Activated naive CD4-positive, alpha-beta T cell treated with anti-CD3 and anti-CD28 coated beads, Interleukin-2, amount 10 ng/mL, durations not matched to agents 7 days and 5 days (primary cell): ENCODE measurements at regions not wholly inside any gene's neighbourhood (a gene's known extent, or its start where the extent isn't known, plus 50 kb on each side); places are given as distances from the start of the nearest gene placed in this dataset.

Experiments used
- CTCF ChIA-PET: fragments of 350-600 bp; sonication (Branson Sonifier 250); formaldehyde crosslinking; loops from one replicate; lab custom pipeline; 2021; ENCODE audit warnings: antibody characterized with exemption; lab: Charles Lee
- DNase-seq: peaks from one replicate; pipeline ENCODE4 v3.0.0-alpha.2; 2020
- H3K27ac Mint-ChIP-seq: one replicate; pipeline ENCODE4 v1.8.0; 2021; ENCODE audit warnings: mild to moderate bottlenecking, moderate library complexity, mixed read lengths
- H3K27me3 Mint-ChIP-seq: one replicate; pipeline ENCODE4 v1.8.0; 2021; ENCODE audit warnings: mild to moderate bottlenecking, mixed read lengths
- H3K36me3 Mint-ChIP-seq: one replicate; pipeline ENCODE4 v1.8.0; 2021; ENCODE audit warnings: mixed read lengths
- H3K4me1 Mint-ChIP-seq: one replicate; pipeline ENCODE4 v1.8.0; 2021; ENCODE audit warnings: mixed read lengths
- H3K4me3 Mint-ChIP-seq: one replicate; pipeline ENCODE4 v1.8.0; 2021; ENCODE audit warnings: mild to moderate bottlenecking, moderate library complexity, mixed read lengths
- H3K9me3 Mint-ChIP-seq: one replicate; pipeline ENCODE4 v1.8.0; 2021; ENCODE audit warnings: mixed read lengths

DNA sequence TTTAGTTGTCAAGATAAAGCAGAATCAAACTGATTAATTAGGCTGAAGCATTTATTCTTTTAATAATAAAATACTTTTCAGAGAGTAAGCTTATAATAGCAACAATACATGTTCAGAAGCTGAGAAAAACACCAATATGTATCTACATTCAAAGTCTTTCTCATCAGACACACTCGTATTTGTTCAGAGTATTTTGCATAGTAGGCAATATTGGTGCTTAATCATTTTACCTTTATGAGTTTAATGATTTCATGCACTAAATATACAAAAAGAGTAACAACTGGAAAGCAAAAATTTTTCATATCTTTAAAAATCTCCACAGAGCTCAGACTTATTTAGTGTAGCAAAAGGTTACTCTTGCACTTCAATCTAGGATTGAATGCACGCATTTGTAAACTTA is 313.9 kb downstream of the ZEB2 start:
- Mint-ChIP-seq H3K27ac (no peak overlapping the region), H3K36me3 (no peaks in the 10 kb centered on the region), H3K4me1 (no peaks in the 10 kb centered on the region), H3K9me3 (peaks cover 2% of the 10 kb centered on the region), H3K4me3 (no peak overlapping the region), H3K27me3 (no peaks in the 10 kb centered on the region)
- CTCF ChIA-PET: no interaction called here
- no peak for DNase-seq

DNA sequence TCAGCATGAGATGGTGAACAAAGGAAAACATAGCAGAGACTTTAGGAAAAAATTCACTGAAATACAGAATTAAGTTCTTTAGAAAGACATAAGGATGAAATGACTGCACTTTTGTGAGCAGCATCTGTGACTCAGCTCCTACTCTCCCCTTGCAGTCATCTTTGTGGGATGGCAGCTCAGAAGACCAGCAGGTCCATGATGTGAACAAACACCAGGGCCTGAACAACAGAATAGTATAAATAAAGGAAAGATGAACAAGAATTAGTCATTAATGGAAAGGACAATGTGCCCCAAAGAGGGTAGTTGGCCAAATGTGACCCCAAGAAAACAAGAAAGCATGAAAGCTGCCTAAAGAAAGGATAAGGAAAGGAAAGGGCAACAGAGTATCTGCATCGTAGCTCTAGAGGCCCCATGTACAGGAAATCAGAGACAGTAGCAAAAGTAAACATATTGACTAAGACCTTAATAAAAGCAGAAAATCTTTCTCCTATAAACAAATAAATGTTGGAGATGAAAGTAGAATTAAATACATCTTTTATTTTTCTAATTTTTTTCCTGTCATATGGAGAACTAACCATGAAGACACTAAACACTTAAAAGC is 318.0 kb downstream of the ZEB2 start:
- Mint-ChIP-seq H3K9me3 (peaks cover 2% of the 10 kb centered on the region), H3K36me3 (no peaks in the 10 kb centered on the region), H3K27me3 (no peaks in the 10 kb centered on the region), H3K4me1 (peaks cover 9% of the 10 kb centered on the region), H3K27ac (no peak overlapping the region), H3K4me3 (no peak overlapping the region)
- CTCF ChIA-PET: no interaction called here
- no peak for DNase-seq

DNA sequence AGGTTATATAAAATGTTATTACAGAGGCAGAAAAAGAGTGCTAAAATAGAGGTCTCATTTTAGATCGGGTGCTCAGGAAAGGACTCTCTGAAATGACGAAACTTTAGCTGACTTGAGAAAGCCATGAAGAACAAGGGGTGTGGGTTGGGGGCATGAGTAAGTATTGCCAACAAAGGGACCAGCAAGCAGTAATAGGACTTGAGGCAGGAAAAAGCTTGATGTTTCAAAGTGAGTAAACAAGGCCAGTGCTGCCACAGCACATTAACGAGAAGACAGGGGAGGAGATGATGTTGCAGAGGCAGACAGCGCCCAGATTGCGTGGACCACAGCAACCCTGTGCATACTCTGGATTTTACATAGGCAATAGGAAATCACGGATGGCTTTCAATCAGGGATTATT is 318.8 kb downstream of the ZEB2 start:
- no peak overlapping the region for H3K27ac Mint-ChIP-seq
- H3K4me3 Mint-ChIP-seq: no peak overlapping the region
- H3K27me3 Mint-ChIP-seq: no peaks in the 10 kb centered on the region
- peaks cover 9% of the 10 kb centered on the region for H3K4me1 Mint-ChIP-seq
- no peak for DNase-seq
- peaks cover 2% of the 10 kb centered on the region for H3K9me3 Mint-ChIP-seq
- CTCF ChIA-PET: interaction anchor here (0.9 to 1.0 kb wide), 2 partner anchors 10 to 17 kb away, joined by 3 read pairs; no protein-coding TSS in a partner anchor
- no peaks in the 10 kb centered on the region for H3K36me3 Mint-ChIP-seq

DNA sequence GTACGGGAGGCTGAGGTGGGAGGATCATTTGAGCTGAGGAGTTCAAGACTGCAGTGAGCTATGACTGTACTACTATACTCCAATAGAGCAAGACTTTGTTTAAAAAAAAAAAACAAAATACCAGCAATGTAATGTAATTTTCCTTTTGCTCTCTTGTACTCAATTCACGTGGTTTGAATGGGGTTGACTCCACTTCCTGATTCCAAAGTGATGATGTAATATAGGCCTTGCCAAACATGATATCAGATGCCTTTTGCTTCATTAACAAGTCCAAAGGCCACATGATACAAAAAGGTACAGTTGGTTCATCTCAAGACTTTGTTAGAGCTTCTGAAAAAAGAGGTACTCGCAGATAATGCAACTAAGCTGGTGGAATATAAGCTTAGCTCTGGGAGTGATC is 321.8 kb downstream of the ZEB2 start:
- Mint-ChIP-seq H3K36me3 (no peaks in the 10 kb centered on the region), H3K4me3 (no peak overlapping the region), H3K27me3 (no peaks in the 10 kb centered on the region), H3K27ac (no peak overlapping the region), H3K4me1 (peaks cover 9% of the 10 kb centered on the region), H3K9me3 (no peaks in the 10 kb centered on the region)
- CTCF ChIA-PET: no interaction called here
- no peak for DNase-seq

DNA sequence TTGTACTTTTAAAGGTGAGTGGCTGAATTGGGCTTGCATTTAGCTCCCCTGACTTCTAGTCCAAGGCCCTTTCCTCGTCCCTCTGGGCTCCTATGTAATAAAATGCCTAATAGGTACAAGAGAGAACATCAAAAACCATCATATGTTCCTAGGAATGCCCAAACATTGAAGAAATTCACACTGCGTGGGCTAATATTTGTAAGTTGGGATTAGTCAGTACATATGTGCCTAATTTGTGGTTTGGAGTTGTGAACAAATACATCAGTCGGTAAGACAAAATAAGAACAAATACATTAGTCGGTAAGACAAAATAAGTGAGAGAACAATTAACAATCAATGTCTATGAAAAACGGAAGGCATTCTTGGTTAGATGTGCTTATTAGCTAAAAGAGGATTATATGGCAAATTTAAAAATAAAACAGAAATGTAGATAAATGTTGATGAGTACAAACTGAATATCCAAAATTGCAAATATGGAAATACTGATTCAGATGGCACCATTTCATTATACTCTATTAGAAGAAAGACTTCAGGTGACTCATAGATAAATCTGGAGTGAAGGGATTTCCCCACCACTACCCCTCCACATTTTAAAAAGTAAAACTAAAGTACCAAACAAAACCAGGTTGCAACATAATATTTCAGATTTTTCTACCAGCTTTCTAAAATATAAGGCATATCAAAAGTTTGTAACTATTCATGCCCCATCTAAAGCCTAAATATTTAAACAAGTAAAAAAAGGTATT is 325.4 kb downstream of the ZEB2 start:
- no peak for DNase-seq
- Mint-ChIP-seq H3K27ac (no peak overlapping the region), H3K36me3 (no peaks in the 10 kb centered on the region), H3K27me3 (no peaks in the 10 kb centered on the region), H3K9me3 (no peaks in the 10 kb centered on the region), H3K4me3 (no peak overlapping the region), H3K4me1 (peaks cover 9% of the 10 kb centered on the region)
- CTCF ChIA-PET: interaction anchor here (0.6 kb wide), 1 partner anchor 96 kb away, joined by 3 read pairs; no protein-coding TSS in a partner anchor

DNA sequence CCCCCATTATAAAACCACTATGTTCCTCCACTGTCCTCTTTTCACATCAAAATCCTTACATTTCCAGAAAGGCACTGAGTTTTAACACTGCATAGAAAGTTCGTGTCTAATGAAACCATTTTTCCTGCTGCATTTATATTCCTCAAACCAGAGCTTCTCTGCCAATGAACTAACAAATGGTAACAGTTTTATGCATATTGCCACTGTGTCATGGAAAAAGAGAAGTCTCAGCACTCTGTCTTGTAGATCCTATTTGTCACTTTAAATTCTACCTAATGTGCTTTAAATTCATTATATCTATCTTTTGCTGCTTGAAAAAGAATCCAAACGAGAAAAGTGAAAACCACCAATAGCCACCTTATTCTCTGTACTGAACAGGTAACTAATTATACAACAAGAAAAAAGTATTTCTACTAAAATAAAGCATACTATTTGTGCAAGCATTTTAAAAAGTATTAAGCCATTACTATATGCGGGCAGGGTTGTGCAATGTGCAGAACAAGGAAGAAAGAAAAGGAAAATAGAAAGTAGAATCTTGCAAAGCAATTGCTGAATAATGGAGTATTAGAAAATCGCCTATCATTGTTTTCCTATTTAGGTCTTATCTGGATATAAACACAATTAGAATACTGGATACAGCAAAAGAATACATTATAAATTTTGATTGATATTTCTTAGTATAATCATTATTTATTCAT is 328.9 kb downstream of the ZEB2 start:
- Mint-ChIP-seq H3K27me3 (no peaks in the 10 kb centered on the region), H3K27ac (no peak overlapping the region), H3K36me3 (no peaks in the 10 kb centered on the region), H3K4me3 (no peak overlapping the region), H3K9me3 (no peaks in the 10 kb centered on the region), H3K4me1 (no peaks in the 10 kb centered on the region)
- DNase-seq: no peak
- CTCF ChIA-PET: interaction anchor here (1.0 kb wide), 1 partner anchor 10 kb away, joined by 3 read pairs; no protein-coding TSS in a partner anchor

DNA sequence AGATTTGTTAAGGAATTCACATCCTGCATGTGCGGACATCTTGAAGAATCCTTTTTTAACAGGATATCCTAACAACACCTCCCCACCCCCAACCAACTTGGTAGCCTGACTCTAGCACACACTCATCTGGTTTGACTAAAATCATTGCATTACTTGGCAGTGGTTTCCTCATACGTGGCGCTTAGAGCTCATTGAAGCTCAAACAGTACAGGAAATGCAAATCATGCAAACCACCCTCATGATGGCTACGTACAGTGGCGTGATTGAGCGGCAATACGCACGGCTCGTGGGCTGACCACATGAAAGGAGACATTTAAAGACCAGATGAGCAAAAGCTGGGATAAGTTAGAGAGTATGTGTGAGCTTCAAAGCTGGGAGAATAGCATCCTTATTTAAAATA is 336.2 kb downstream of the ZEB2 start:
- H3K9me3 Mint-ChIP-seq: no peaks in the 10 kb centered on the region
- no peaks in the 10 kb centered on the region for H3K27me3 Mint-ChIP-seq
- H3K4me1 Mint-ChIP-seq: peaks cover 15% of the 10 kb centered on the region
- peaks cover 2% of the 10 kb centered on the region for H3K36me3 Mint-ChIP-seq
- DNase-seq: peak; percentile 84
- H3K4me3 Mint-ChIP-seq: peak overlapping the region; percentile 19
- CTCF ChIA-PET: interaction anchor here (0.7 to 1.0 kb wide), 3 partner anchors 17 to 82 kb away, joined by 3 read pairs; no protein-coding TSS in a partner anchor
- H3K27ac Mint-ChIP-seq: peak overlapping the region; percentile 81

DNA sequence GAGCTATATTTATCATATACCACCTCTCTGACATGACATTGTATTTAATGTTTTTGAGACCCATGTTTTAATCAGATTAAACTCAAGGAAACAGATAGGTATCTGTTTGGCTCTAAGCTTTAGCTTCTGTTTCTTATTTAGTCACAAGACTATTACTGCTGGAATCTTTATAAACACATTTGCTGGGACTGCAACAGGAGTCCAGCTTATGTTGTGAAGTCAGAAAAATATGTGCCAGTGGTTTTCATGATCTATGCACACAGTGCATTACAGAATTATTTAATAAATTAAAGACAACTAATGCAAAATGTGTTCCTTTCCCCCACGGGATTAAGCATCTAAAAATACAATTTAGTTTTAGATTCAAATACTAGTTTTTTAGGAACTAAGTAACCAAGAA is 338.9 kb downstream of the ZEB2 start:
- peaks cover 2% of the 10 kb centered on the region for H3K36me3 Mint-ChIP-seq
- H3K9me3 Mint-ChIP-seq: no peaks in the 10 kb centered on the region
- CTCF ChIA-PET: interaction anchor here (0.6 to 1.2 kb wide), 2 partner anchors 13 to 19 kb away, joined by 3 to 5 read pairs; no protein-coding TSS in a partner anchor
- H3K27ac Mint-ChIP-seq: no peak overlapping the region
- no peak for DNase-seq
- H3K4me1 Mint-ChIP-seq: peaks cover 15% of the 10 kb centered on the region
- no peaks in the 10 kb centered on the region for H3K27me3 Mint-ChIP-seq
- no peak overlapping the region for H3K4me3 Mint-ChIP-seq

DNA sequence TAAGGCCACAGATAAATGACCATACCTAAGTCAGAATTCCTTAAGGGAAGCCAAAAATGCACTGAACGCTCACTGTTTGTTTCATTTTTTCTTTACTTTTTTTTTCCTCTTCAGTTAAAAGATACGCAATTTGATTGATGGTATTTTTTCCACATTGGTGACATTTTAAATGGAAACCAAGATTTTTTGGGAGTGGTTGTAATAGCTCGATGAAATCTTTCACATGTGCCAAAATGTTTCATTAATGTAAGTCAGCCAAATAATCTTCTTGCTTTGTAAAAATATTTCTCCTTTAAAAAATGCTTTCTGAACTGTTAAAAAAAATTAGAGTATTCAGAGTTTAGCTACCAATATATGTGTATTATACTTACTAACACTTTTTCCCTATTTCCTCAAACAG is 339.8 kb downstream of the ZEB2 start:
- DNase-seq: no peak
- Mint-ChIP-seq H3K4me1 (peaks cover 13% of the 10 kb centered on the region), H3K9me3 (no peaks in the 10 kb centered on the region), H3K27ac (no peak overlapping the region), H3K4me3 (no peak overlapping the region), H3K27me3 (no peaks in the 10 kb centered on the region), H3K36me3 (peaks cover 2% of the 10 kb centered on the region)
- CTCF ChIA-PET: no interaction called here

DNA sequence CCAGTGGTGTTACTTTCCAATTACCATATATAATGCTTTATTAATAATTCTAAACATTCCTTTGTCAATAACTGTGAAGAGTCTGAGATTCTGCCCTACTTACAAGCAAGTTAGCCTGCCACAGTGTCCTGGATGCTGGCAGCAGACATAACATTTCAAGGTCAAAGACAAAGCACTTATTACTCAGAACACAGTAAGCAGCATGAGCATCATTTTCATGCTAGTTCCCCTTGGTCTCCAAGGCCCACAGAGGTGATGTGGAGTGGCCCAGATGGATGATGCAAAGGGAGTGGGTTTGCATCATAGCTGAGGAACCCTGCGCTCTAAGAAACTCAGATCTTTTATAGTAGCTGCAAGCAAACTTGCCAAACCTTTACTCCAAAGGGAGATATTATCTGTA is 349.7 kb downstream of the ZEB2 start:
- H3K4me3 Mint-ChIP-seq: no peak overlapping the region
- CTCF ChIA-PET: no interaction called here
- no peaks in the 10 kb centered on the region for H3K9me3 Mint-ChIP-seq
- H3K27me3 Mint-ChIP-seq: no peaks in the 10 kb centered on the region
- no peaks in the 10 kb centered on the region for H3K4me1 Mint-ChIP-seq
- no peak overlapping the region for H3K27ac Mint-ChIP-seq
- no peaks in the 10 kb centered on the region for H3K36me3 Mint-ChIP-seq
- no peak for DNase-seq

DNA sequence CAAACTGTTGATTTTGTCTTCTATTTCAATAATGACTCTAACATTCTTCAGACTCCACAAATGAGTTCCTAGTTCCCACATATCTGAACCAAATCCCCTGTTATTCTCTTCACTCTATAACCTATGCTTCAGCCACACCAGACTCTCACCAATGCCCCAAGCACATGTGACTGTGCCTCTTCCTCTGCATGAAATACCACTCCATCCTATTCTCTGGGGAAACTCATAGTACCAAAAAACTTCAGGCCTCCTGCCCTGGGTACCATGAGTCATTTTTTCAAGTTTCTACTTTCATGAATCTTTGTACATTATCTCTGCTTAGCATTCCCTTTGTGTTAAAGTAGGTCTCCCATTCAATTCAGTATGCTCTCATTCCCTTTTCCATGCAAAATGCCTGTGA is 353.2 kb downstream of the ZEB2 start:
- Mint-ChIP-seq H3K4me3 (no peak overlapping the region), H3K27ac (no peak overlapping the region), H3K27me3 (no peaks in the 10 kb centered on the region), H3K4me1 (no peaks in the 10 kb centered on the region), H3K36me3 (no peaks in the 10 kb centered on the region), H3K9me3 (no peaks in the 10 kb centered on the region)
- CTCF ChIA-PET: no interaction called here
- DNase-seq: no peak

DNA sequence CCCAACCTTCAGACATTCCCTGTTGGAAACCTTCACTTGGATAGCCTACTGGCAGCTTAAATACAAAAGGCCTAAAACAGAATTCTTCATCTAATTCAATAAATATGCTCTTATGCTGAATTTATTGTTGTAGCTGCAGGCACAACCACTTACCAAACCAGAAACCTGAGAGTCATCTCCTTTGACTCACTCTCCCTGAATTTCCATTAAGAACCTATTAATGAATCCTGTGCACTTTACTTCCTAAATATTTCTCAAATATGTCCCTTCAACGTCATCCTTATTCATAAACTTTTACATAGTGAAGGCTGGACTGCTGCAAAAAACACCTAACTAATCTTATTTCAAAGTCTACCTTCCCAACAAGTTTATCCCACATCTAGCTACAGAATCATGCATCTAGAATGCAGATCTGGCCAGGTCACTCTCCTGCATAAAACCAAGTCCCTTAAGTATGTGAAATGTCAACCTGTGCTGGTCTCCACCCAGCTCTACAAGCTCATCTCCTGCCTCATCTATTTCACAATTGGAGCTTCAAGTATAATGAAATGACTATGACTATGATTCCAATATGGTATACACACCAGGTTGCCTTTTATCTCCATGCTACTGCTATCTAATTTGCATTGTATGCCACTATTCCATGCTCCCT is 354.2 kb downstream of the ZEB2 start:
- Mint-ChIP-seq H3K36me3 (no peaks in the 10 kb centered on the region), H3K4me1 (no peaks in the 10 kb centered on the region), H3K27me3 (no peaks in the 10 kb centered on the region), H3K9me3 (no peaks in the 10 kb centered on the region), H3K4me3 (no peak overlapping the region), H3K27ac (no peak overlapping the region)
- CTCF ChIA-PET: no interaction called here
- DNase-seq: no peak

DNA sequence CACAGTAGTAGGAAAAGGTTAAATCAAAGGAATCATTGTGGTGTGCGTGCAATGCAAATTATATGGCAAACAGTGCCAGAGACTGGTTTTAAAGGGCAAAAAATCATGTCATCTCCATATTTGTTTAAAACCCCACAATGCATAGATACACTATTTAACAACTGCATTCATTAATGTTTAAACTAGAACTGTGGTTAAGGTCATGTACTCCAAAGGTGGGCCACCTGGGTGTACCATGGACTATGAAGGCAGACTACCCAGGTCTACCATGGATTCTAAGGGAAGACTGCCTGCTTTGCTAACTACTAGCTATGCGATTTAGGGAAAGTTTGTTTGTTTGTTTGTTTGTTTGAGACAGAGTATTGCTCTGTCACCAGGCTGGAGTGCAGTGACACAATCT is 356.3 kb downstream of the ZEB2 start:
- DNase-seq: no peak
- no peak overlapping the region for H3K27ac Mint-ChIP-seq
- H3K4me1 Mint-ChIP-seq: no peaks in the 10 kb centered on the region
- H3K27me3 Mint-ChIP-seq: no peaks in the 10 kb centered on the region
- no peaks in the 10 kb centered on the region for H3K9me3 Mint-ChIP-seq
- CTCF ChIA-PET: no interaction called here
- H3K4me3 Mint-ChIP-seq: no peak overlapping the region
- no peaks in the 10 kb centered on the region for H3K36me3 Mint-ChIP-seq

DNA sequence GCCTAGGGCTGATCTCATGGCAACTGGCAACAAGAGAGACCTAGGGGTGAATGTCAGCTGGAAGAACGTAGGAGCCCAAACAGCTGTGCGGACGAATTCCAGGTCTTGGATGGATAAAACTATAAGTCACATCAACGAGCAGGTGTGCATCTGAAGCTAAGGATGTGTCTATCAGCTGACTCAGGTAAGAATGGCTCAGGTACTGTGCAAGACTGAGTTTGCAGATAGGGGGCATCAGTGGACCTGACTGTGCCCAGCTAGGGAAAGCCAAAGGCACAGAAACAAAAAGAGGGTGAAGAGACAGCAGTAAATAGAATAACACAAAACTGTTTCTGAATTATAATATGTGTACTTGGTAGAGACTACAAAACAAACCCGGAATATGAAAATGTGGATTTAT is 357.3 kb downstream of the ZEB2 start:
- Mint-ChIP-seq H3K36me3 (no peaks in the 10 kb centered on the region), H3K27me3 (no peaks in the 10 kb centered on the region), H3K27ac (no peak overlapping the region), H3K4me3 (no peak overlapping the region), H3K9me3 (no peaks in the 10 kb centered on the region), H3K4me1 (no peaks in the 10 kb centered on the region)
- DNase-seq: peak; percentile 55
- CTCF ChIA-PET: interaction anchor here (0.6 to 1.3 kb wide), 7 partner anchors 19 to 930 kb away, joined by 3 to 5 read pairs (median 3); no protein-coding TSS in a partner anchor
